Mesendoderm (in vitro differentiated cells): ENCODE measurements at regions not wholly inside any gene's neighbourhood (a gene's known extent, or its start where the extent isn't known, plus 50 kb on each side); places are given as distances from the start of the nearest gene placed in this dataset.

Source experiments
- DNase-seq: peaks from one replicate; pipeline ENCODE4 v3.0.0; 2013
- H2AK5ac ChIP-seq: 2 replicates; pipeline ENCODE4 v1.6.1; 2013; ENCODE audit warnings: low read length, inconsistent platforms
- H2BK120ac ChIP-seq: 2 replicates; pipeline ENCODE4 v1.6.1; 2013; ENCODE audit warnings: low read depth, mild to moderate bottlenecking, low read length, moderate library complexity, mixed read lengths
- H2BK15ac ChIP-seq: replicated peaks from 2 replicates; pipeline ENCODE4 v1.6.1; 2013; ENCODE audit warnings: low read depth, mild to moderate bottlenecking, moderate library complexity
- H2BK5ac ChIP-seq: 2 replicates; pipeline ENCODE4 v1.6.1; 2013; ENCODE audit warnings: low read length, inconsistent platforms
- H3K18ac ChIP-seq: 2 replicates; pipeline ENCODE4 v1.6.1; 2013; ENCODE audit warnings: mild to moderate bottlenecking, low read length, mixed read lengths
- H3K23ac ChIP-seq: one replicate; pipeline ENCODE4 v1.6.1; 2013; ENCODE audit warnings: low read length
- H3K27ac ChIP-seq: 2 replicates; pipeline ENCODE4 v1.5.1; 2013; ENCODE audit warnings: low read depth, mild to moderate bottlenecking, inconsistent platforms, low read length, moderate library complexity
- H3K27me3 ChIP-seq: 2 replicates; pipeline ENCODE4 v1.6.1; 2013; ENCODE audit warnings: low read length, control low read depth, mild to moderate bottlenecking, inconsistent platforms; ENCODE audit not compliant: insufficient read depth, poor library complexity
- H3K36me3 ChIP-seq: 2 replicates; pipeline ENCODE4 v1.6.1; 2013; ENCODE audit warnings: low read length, inconsistent platforms; ENCODE audit not compliant: control insufficient read depth, insufficient read depth
- H3K4ac ChIP-seq: one replicate; pipeline ENCODE4 v1.6.1; 2013; ENCODE audit warnings: low read depth, mild to moderate bottlenecking, low read length, moderate library complexity
- H3K4me1 ChIP-seq: 2 replicates; pipeline ENCODE4 v1.6.1; 2013; ENCODE audit warnings: low read depth, low read length, inconsistent platforms; ENCODE audit not compliant: control insufficient read depth
- H3K4me2 ChIP-seq: 2 replicates; pipeline ENCODE4 v1.6.1; 2013; ENCODE audit warnings: low read length
- H3K4me3 ChIP-seq: 2 replicates; pipeline ENCODE4 v1.5.1; 2013; ENCODE audit warnings: mild to moderate bottlenecking, low read length
- H3K56ac ChIP-seq: one replicate; pipeline ENCODE4 v1.6.1; 2013; ENCODE audit warnings: low read length
- H3K79me1 ChIP-seq: 2 replicates; pipeline ENCODE4 v1.6.1; 2013; ENCODE audit warnings: low read length, inconsistent platforms
- H3K79me2 ChIP-seq: 2 replicates; pipeline ENCODE4 v1.6.1; 2013; ENCODE audit warnings: mild to moderate bottlenecking, low read length; ENCODE audit not compliant: control insufficient read depth, insufficient read depth
- H3K9ac ChIP-seq: 2 replicates; pipeline ENCODE4 v1.6.1; 2013; ENCODE audit warnings: low read length, inconsistent platforms
- H4K5ac ChIP-seq: one replicate; pipeline ENCODE4 v1.6.1; 2013; ENCODE audit warnings: low read length
- H4K8ac ChIP-seq: one replicate; pipeline ENCODE4 v1.6.1; 2013; ENCODE audit warnings: low read depth, mild to moderate bottlenecking, control low read depth, low read length, moderate library complexity
- WGBS: extraction: QIAGEN DNeasy Blood & Tissue Kit; methylation state at CpG from one replicate; pipeline ENCODE4 v1.1.7; 2013; ENCODE audit warnings: low lambda C conversion rate, missing lambda C conversion rate; ENCODE audit not compliant: insufficient coverage; ENCODE audit errors: extremely low coverage; 5-methylcytosine and 5-hydroxymethylcytosine counted together

- WGBS, result no CpG with 5 or more reads among the region's 3 CpGs
- no peak overlapping the region for H4K8ac ChIP-seq
- H2AK5ac ChIP-seq, result no peak overlapping the region
Observed at GRCh38 chr4:85058551-85058950, 92.1 kb upstream of the WDFY3 start.

GRCh38 chr4:85061974-85062373 lies 95.5 kb upstream of the WDFY3 start:
- no CpG with 5 or more reads among the region's 1 CpG for WGBS
- H3K79me1 ChIP-seq, result no peaks in the 10 kb centered on the region

More at GRCh38 chr4:85058551-85058950, 92.1 kb upstream of the WDFY3 start:
- Histone ChIP-seq H3K36me3 (no peaks in the 10 kb centered on the region), H3K23ac (no peak overlapping the region), H2BK120ac (no peak overlapping the region), H3K4ac (no peak overlapping the region), H3K4me1 (no peaks in the 10 kb centered on the region), H3K18ac (no peak overlapping the region), H3K4me3 (no peak overlapping the region), H3K56ac (no peak overlapping the region), H3K79me2 (no peaks in the 10 kb centered on the region), H3K9ac (no peak overlapping the region), H3K4me2 (no peak overlapping the region), H4K5ac (no peak overlapping the region), H2BK5ac (no peak overlapping the region), H3K27ac (no peak overlapping the region), H3K79me1 (no peaks in the 10 kb centered on the region), H2BK15ac (no peak overlapping the region), H3K27me3 (no peaks in the 10 kb centered on the region)
- no peak for DNase-seq

GRCh38 chr4:85062466-85062865 lies 96.0 kb upstream of the WDFY3 start:
- no peak overlapping the region for H4K8ac ChIP-seq
- H2BK5ac ChIP-seq, result no peak overlapping the region
- H3K4ac ChIP-seq, result no peak overlapping the region
- no peak overlapping the region for H3K9ac ChIP-seq
- H3K79me1 ChIP-seq, result no peaks in the 10 kb centered on the region
- H3K23ac ChIP-seq, result no peak overlapping the region
- H3K18ac ChIP-seq, result no peak overlapping the region
- H2AK5ac ChIP-seq, result no peak overlapping the region
- no peak overlapping the region for H3K56ac ChIP-seq
- H3K4me3 ChIP-seq, result no peak overlapping the region
- H3K27ac ChIP-seq, result no peak overlapping the region
- no peaks in the 10 kb centered on the region for H3K36me3 ChIP-seq
- no peaks in the 10 kb centered on the region for H3K4me1 ChIP-seq
- H3K27me3 ChIP-seq, result no peaks in the 10 kb centered on the region
- DNase-seq, result no peak
- no peak overlapping the region for H2BK15ac ChIP-seq
- H2BK120ac ChIP-seq, result no peak overlapping the region
- H3K4me2 ChIP-seq, result no peak overlapping the region
- no peak overlapping the region for H4K5ac ChIP-seq
- H3K79me2 ChIP-seq, result no peaks in the 10 kb centered on the region

More at GRCh38 chr4:85061974-85062373, 95.5 kb upstream of the WDFY3 start:
- H3K4me1 ChIP-seq, result no peaks in the 10 kb centered on the region
- no peaks in the 10 kb centered on the region for H3K79me2 ChIP-seq
- H3K18ac ChIP-seq, result no peak overlapping the region
- H3K27me3 ChIP-seq, result no peaks in the 10 kb centered on the region
- no peak for DNase-seq
- H2BK120ac ChIP-seq, result no peak overlapping the region
- no peaks in the 10 kb centered on the region for H3K36me3 ChIP-seq
- no peak overlapping the region for H3K27ac ChIP-seq
- H3K56ac ChIP-seq, result no peak overlapping the region
- H2AK5ac ChIP-seq, result no peak overlapping the region
- H3K23ac ChIP-seq, result no peak overlapping the region
- H3K4me3 ChIP-seq, result no peak overlapping the region
- H3K9ac ChIP-seq, result no peak overlapping the region
- H3K4ac ChIP-seq, result no peak overlapping the region
- no peak overlapping the region for H2BK5ac ChIP-seq
- H4K5ac ChIP-seq, result no peak overlapping the region
- H4K8ac ChIP-seq, result no peak overlapping the region
- no peak overlapping the region for H3K4me2 ChIP-seq
- H2BK15ac ChIP-seq, result no peak overlapping the region

GRCh38 chr4:85067342-85067741 lies 100.9 kb upstream of the WDFY3 start:
- Histone ChIP-seq H3K23ac (no peak overlapping the region), H3K79me2 (no peaks in the 10 kb centered on the region), H3K18ac (no peak overlapping the region), H2BK5ac (no peak overlapping the region), H3K36me3 (no peaks in the 10 kb centered on the region), H4K5ac (no peak overlapping the region), H3K4me1 (no peaks in the 10 kb centered on the region), H3K27ac (no peak overlapping the region), H2BK15ac (no peak overlapping the region), H4K8ac (no peak overlapping the region), H3K9ac (no peak overlapping the region), H2AK5ac (no peak overlapping the region), H3K79me1 (no peaks in the 10 kb centered on the region), H3K27me3 (no peaks in the 10 kb centered on the region), H2BK120ac (no peak overlapping the region), H3K4me2 (no peak overlapping the region), H3K56ac (no peak overlapping the region), H3K4me3 (no peak overlapping the region), H3K4ac (no peak overlapping the region)
- no peak for DNase-seq
- WGBS, result no CpG with 5 or more reads among the region's 2 CpGs

GRCh38 chr4:85078016-85078415 lies 111.5 kb upstream of the WDFY3 start:
- H2BK120ac ChIP-seq, result no peak overlapping the region
- no peaks in the 10 kb centered on the region for H3K79me1 ChIP-seq
- H3K4ac ChIP-seq, result no peak overlapping the region
- H3K4me2 ChIP-seq, result no peak overlapping the region
- no peaks in the 10 kb centered on the region for H3K4me1 ChIP-seq
- H3K9ac ChIP-seq, result no peak overlapping the region
- no peaks in the 10 kb centered on the region for H3K79me2 ChIP-seq
- WGBS, result no CpG with 5 or more reads among the region's 2 CpGs
- H3K23ac ChIP-seq, result no peak overlapping the region
- H3K4me3 ChIP-seq, result no peak overlapping the region
- no peaks in the 10 kb centered on the region for H3K27me3 ChIP-seq
- H4K5ac ChIP-seq, result no peak overlapping the region
- H2BK5ac ChIP-seq, result no peak overlapping the region
- H3K36me3 ChIP-seq, result no peaks in the 10 kb centered on the region
- no peak overlapping the region for H3K56ac ChIP-seq
- no peak overlapping the region for H4K8ac ChIP-seq
- H2BK15ac ChIP-seq, result no peak overlapping the region
- no peak overlapping the region for H3K18ac ChIP-seq
- no peak overlapping the region for H2AK5ac ChIP-seq
- no peak overlapping the region for H3K27ac ChIP-seq
- peak; percentile 29 for DNase-seq

- Histone ChIP-seq H3K27ac (no peak overlapping the region), H3K36me3 (no peaks in the 10 kb centered on the region)
Observed at GRCh38 chr4:85081196-85081595, 114.7 kb upstream of the WDFY3 start.

More at GRCh38 chr4:85081196-85081595, 114.7 kb upstream of the WDFY3 start:
- DNase-seq, result no peak
- no peak overlapping the region for H3K4me2 ChIP-seq
- no peak overlapping the region for H3K23ac ChIP-seq
- H3K4me3 ChIP-seq, result no peak overlapping the region
- no peak overlapping the region for H4K5ac ChIP-seq
- WGBS, result no CpG with 5 or more reads among the region's 1 CpG
- no peak overlapping the region for H3K56ac ChIP-seq
- H2AK5ac ChIP-seq, result no peak overlapping the region
- H4K8ac ChIP-seq, result no peak overlapping the region
- no peaks in the 10 kb centered on the region for H3K27me3 ChIP-seq
- no peak overlapping the region for H3K18ac ChIP-seq
- H2BK15ac ChIP-seq, result no peak overlapping the region
- H3K79me1 ChIP-seq, result no peaks in the 10 kb centered on the region
- H3K4me1 ChIP-seq, result no peaks in the 10 kb centered on the region
- no peaks in the 10 kb centered on the region for H3K79me2 ChIP-seq
- H2BK5ac ChIP-seq, result no peak overlapping the region
- H2BK120ac ChIP-seq, result no peak overlapping the region
- H3K4ac ChIP-seq, result no peak overlapping the region
- no peak overlapping the region for H3K9ac ChIP-seq
